GM19468 (cell line): ENCODE measurements at regions not wholly inside any gene's neighbourhood (a gene's known extent, or its start where the extent isn't known, plus 50 kb on each side); places are given as distances from the start of the nearest gene placed in this dataset.
"Not testable (repeated sequence)": the region's sequence is repeated elsewhere in the genome, so short reads cannot be mapped to it uniquely, and the experiment has no call there.

Source experiments
- ATAC-seq: cut with Tn5 transposase; IDR thresholded peaks from one replicate; pipeline ENCODE4 v1.9.1; 2021; ENCODE audit warnings: mild to moderate bottlenecking, moderate library complexity, moderate number of reproducible peaks; ENCODE audit not compliant: unreplicated experiment; ENCODE audit errors: extremely low read depth

DNA sequence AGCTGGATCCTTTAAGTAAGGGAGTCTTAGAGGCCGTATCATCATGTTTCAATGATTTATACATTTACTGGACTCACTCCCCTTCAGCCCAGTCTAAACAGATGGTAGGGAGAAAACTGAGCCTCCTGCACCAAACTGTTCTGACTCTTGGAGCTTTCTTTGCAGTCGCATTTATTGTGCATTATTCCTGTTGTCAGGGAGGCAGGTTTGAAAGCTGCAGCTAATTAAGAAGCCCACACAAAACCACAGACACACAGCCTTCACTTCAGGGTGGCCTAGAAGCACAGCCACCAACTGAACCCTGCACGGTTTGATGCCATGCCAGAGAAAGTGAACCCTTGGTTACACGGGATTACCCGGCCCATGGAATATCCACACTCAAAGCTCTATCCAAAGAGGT is 911.0 kb downstream of the UQCRFS1 start:
- no peak for ATAC-seq

- ATAC-seq, result no peak
Measured at GRCh38 chr19:28301463-28301862, 911.5 kb downstream of the UQCRFS1 start.

GRCh38 chr19:28299649-28300048 is 913.3 kb downstream of the UQCRFS1 start:
- no peak for ATAC-seq

DNA sequence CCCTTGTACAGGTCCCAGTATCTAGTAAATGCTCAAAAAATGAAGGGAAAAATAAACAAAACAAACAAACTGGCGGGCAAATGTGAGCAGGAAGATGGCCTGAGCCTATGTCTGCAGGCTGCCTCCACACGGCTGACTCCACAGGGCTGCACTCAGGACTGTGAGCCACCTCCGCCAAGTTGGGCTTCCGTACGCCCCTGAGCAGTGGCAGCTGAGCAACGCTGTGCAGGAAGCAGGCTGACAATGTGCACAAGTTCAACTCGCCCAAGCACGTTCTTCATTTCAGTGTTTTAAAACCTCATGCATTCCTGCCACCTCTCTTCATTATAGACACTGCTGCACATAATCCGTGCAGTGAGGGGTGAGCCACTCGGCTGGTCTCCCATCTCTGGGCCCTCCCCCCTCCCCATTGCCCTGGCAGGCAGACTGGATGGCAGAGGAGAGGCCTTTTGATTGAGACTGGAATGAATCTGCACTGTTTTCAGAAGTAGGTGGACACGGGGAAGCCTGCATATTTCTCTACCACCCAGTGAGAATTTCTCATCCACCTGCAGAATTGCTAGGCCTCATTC is 915.3 kb downstream of the UQCRFS1 start:
- no peak for ATAC-seq

- ATAC-seq, result no peak
Measured at GRCh38 chr19:28297036-28297435, 915.9 kb downstream of the UQCRFS1 start.

- ATAC-seq, result no peak
Measured at GRCh38 chr19:28296506-28296905, 916.4 kb downstream of the UQCRFS1 start.

DNA sequence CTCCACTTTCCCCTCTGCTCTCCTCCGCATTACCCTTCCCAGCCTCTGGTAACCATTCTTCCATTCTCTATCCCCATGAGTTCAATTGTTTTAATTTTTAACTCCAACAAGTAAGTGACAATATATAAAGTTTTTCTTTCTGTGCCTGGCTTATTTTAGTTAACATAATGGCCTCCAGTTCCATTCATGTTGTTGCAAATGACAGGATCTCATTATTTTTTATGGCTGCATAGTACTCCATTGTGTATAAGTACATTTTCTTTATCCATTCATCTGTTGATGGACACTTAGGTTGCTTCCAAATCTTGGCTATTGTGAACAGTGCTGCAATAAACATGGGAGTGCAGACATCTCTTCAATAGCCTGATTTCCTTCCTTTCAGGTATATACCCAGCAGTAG is 918.0 kb downstream of the UQCRFS1 start:
- not testable (repeated sequence) for ATAC-seq

DNA sequence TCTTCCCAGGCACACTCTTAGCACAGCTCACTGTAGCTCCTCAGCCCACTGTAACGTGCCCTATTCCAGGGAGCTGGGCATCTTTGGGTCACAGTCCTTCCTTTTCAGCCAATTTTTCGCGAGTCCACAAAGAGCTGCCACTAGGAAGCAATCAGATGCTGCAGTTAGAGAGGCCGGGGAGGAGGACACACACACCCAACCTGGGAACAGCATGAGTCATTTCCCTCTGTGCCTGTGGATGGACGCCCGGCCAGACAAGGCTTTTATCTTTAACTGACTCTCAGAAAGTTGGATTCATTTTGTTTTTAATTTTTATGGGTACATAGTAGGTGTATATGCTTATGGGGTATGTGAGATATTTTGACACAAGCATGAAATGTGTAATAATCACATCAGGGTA is 918.6 kb downstream of the UQCRFS1 start:
- ATAC-seq, result no peak

- ATAC-seq, result no peak
Measured at GRCh38 chr19:28293685-28294084, 919.3 kb downstream of the UQCRFS1 start.

- ATAC-seq, result no peak
Measured at GRCh38 chr19:28292822-28293500, 920.0 kb downstream of the UQCRFS1 start.

- ATAC-seq, result no peak
Measured at GRCh38 chr19:28291874-28292273, 921.1 kb downstream of the UQCRFS1 start.

DNA sequence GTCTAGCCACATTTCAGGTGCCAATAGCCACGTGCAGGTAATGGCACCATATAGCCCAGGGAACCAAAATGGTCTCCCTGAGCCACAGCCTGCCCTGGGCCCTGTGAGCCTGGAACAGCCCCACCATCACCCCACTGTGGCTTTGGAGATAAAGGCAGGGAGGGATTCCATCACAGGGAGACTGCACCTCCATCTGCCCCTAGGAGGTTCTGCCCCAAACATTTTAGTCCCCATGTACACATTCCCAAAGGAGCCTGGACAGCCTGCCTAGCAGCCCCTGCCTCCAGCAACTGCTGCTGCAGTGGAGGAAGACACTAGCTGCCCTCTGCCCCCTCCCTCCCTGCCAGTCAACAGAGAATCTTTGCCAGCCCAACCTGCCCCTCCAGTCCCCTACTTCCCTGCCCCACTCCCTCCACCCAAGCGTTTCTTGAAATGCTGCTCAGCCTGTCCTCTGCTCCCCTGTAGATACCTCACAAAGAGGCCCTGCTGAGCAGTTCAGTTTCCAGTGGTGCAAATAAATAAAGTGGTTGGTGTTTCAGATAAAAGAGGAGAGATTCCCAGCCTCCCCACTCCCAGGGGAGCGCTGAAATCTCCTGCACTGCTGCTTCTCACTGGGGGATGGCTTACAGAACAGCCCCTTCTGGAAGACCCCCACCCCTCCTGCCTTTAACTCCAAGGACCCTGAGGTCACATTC is 921.8 kb downstream of the UQCRFS1 start:
- no peak for ATAC-seq

- ATAC-seq, result no peak
Measured at GRCh38 chr19:28289295-28290063, 923.5 kb downstream of the UQCRFS1 start.

GRCh38 chr19:28288572-28289264 is 924.2 kb downstream of the UQCRFS1 start:
- no peak for ATAC-seq

- no peak for ATAC-seq
Measured at GRCh38 chr19:28285917-28286316, 927.0 kb downstream of the UQCRFS1 start.

DNA sequence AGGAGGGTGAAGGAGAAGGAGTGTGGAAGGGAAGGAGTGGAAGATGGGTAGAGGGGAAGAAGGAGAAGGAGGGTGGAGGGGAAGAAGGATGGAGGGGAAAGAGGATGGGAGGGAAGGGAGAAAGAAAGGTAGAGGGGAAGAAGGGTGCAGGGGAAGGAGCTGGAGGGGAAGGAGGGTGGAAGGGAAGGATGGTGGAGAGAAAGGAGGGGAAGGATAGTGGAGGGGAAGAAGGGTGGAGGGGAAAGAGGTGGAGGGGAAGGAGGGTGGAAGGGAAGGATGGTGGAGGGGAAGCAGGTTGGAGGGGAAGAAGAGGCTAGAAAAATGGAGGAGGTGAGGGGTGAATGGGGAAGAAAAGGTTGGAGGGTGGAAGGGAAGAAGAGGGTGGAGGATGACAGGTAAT is 927.9 kb downstream of the UQCRFS1 start:
- ATAC-seq, result no peak

DNA sequence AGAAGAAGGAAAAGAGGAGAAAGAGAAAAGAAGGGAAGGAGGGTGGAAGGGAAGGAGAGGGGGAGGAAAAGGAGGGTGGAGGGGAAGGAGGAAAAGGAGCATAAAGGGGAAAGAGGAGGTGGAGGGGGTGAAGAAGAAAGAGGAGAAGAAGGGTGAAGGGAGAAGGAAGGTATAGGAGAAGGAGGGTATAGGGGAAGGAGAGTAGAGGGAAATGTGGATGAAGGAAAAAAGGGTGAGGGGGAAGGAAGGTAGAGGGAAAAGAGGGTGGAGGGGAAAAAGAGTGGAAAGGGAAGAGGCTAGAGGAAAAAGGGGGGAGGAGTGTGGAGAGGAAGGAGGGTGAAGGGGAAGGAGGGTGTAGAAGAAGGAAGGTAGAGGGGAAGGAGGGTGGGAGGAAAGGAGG is 928.6 kb downstream of the UQCRFS1 start:
- no peak for ATAC-seq

GRCh38 chr19:28283592-28283991 is 929.4 kb downstream of the UQCRFS1 start:
- ATAC-seq, result no peak

GRCh38 chr19:28281676-28282075 is 931.3 kb downstream of the UQCRFS1 start:
- ATAC-seq, result no peak

- no peak for ATAC-seq
Measured at GRCh38 chr19:28264556-28264955, 948.4 kb downstream of the UQCRFS1 start.
